Globus pallidus (tissue), 1 donor: ENCODE measurements at regions not wholly inside any gene's neighbourhood (a gene's known extent, or its start where the extent isn't known, plus 50 kb on each side); places are given as distances from the start of the nearest gene placed in this dataset.
"Not testable (repeated sequence)": the region's sequence is repeated elsewhere in the genome, so short reads cannot be mapped to it uniquely, and the experiment has no call there.

ENCODE experiments used
- DNase-seq: peaks from one replicate; pipeline ENCODE4 v3.0.0-alpha.2; 2015; ENCODE audit warnings: low spot score

- DNase-seq = no peak
Observed at GRCh38 chrX:109172091-109172602, 309.7 kb downstream of the GUCY2F start.

DNA sequence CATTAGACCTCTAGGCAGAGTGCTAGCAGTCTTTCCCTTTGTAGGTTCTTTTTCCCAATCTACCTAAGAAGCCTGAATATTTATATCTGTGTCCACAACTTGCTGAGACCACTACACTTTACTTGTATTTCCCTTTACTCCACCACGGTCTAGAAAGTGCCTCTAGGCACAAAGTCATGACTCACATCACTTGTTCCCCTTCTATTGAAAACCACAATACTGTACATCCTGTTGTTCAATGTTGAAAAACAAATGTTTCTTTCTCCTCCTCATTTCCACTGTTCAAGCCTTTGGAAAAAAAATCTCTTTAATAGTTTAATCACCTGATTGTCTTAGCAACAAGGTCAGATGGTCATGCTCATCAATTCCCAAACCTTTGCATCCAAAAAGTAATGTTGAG, 326.7 kb downstream of the GUCY2F start:
- no peak for DNase-seq

DNA sequence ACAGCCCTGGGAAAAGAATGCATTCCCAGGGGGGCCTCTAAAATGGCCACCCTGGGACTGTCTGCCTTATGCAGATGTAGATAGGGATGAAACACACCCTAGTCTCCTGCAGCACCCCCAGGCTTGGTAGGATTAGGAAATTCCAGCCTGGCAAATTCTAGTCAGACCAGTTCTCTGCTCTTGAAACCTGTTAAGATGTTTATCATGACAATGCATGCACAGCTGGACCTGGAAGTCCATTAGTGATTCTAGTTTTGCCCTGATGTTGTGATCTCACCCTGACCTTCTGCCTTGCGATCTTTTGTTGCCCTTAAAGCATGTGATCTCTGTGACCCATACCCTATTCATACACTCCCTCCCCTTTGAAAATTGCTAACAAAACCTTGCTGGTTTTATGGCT, 337.7 kb downstream of the GUCY2F start:
- DNase-seq = not testable (repeated sequence)

DNA sequence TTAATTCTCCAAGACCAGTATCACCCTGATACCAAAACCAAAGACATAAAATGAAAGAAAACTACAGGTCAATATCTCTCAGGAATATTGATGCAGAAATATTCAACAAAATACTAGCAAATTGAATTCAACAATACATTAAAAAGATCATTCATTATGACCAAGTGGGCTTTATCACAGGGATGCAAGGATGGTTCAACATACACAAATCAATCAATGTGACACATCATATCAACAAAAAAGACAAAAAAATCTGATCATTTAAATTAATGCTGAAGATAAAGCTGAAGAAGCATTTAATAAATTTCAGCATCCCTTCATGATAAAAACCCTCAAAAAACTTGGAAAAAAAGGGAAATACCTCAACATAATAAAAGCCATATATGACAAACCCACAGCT, 341.4 kb downstream of the GUCY2F start:
- DNase-seq = no peak

- DNase-seq = no peak
Observed at GRCh38 chrX:109134777-109135176, 347.1 kb downstream of the GUCY2F start.

- no peak for DNase-seq
Observed at GRCh38 chrX:109125304-109125703, 356.6 kb downstream of the GUCY2F start.

GRCh38 chrX:109089359-109089758, 353.0 kb upstream of the IRS4 start:
- no peak for DNase-seq

DNA sequence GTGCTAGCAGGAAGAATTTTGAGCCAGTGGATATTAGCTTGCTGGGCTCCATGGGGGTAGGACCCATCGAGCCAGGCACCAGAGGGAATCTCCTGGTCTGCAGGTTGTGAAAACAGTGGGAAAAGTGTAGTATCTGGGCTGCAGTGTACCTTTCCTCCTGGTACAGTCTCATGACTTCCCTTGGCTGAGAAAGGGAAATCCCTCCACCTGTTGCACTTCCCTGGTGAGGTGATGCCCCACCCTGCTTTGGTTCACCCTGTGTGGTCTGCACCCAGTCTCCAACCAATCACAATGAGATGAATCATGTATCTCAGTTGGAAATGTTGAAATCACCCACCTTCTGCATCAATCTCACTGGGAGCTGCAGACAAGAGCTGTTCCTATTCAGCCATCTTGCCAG, 341.4 kb upstream of the IRS4 start:
- DNase-seq = no peak

GRCh38 chrX:109054181-109054581, 317.8 kb upstream of the IRS4 start:
- peak; percentile 1 for DNase-seq

DNA sequence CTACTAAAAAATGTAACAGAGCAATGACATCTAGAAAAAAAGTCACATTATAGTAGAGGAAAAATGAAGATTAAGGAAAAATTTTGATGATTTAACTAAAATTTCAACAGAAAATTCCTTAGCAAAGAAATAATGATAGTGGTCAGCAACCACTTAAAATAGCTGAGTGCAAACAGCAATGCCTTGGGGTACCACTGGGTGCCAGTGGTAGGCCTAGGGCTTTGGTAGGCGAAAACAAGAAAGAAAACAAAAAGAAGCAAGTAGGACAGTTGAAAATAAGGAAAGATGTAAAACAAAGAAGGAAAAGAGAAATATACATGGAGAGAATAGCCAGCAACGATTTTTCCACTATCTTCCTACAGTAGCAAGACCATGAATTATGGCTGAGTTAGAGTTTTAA, 313.5 kb upstream of the IRS4 start:
- no peak for DNase-seq

DNA sequence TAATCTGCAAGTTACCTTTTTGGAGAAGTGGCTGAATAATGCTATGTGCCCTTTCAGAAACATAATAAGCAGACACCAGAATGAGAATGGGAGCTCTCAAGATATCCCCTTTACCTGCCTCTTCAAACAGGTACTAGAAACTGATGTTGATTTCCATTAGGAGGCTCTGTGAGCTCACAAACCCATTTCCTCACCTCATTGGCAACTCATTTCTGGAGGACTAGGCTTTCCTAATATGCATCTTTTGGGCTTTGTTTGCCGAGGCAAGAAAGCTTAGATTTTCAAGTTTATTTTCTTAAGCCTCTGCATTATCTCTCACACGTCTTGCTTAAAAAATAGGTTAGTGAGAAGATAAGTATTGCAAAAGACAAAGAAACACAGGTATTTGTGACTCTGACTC, 313.1 kb upstream of the IRS4 start:
- no peak for DNase-seq

- no peak for DNase-seq
Observed at GRCh38 chrX:109040057-109040456, 303.7 kb upstream of the IRS4 start.

DNA sequence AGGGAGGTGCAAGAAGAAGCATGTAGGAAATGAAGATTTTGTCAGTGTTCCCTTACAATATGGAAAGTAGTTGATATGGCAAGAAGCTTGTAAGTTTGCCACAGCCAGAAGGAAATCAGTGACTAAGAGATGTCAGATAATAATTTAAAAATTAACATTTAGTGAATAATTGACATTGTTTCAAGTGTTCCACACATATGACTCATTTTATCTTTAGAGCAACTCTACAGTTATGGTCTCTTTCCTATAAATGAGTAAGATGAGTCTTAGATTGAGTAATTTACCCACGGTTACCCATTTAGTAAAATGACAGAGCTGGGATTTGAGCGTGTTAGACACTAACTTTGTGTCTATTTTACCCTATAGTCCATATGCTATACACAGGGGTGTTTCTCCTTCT, 300.3 kb upstream of the IRS4 start:
- DNase-seq = no peak

- no peak for DNase-seq
Observed at GRCh38 chrX:108993909-108994308, 257.5 kb upstream of the IRS4 start.

- DNase-seq = not testable (repeated sequence)
Observed at GRCh38 chrX:108972899-108973298, 236.5 kb upstream of the IRS4 start.

DNA sequence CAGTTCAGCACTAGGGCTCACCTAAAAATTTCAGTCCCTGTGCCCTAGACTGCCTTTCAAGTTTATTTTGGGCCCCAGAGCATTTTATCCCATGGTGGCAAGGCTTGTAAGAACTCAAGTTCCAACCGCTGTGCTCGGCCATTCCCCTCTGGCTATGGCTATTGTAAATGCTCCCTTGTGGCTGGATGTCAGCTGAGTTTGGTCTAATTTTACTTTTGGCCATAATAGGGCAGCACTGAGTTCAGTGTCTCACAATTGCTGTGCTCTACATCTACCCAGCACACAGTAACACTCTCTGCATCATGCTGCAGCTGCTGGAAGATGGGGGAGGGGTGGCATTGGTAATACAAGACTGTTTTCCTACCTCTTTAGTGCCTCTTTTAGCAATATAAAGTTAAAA, 210.8 kb upstream of the IRS4 start:
- DNase-seq = no peak

DNA sequence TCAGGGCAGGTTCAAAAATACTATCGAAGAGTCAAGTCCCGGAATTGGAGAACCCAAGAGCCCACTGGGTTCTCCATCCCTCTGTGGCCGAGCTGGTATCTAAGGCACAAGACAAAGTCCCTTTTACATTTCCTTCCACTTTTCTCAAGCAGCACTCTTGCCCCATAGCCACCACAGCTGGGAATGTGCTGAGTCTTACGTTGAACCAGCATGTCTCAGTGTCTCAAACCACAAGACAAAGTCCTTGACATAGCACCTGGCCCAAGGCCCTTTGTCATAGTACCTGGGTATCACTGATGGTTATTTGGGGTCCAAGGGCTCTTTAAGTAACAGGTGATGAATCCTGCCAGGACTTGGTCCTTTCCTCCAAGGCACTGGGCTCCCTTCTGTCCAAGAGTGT, 210.2 kb upstream of the IRS4 start:
- no peak for DNase-seq

GRCh38 chrX:108945883-108946523, 209.6 kb upstream of the IRS4 start:
- DNase-seq = no peak

- DNase-seq = no peak
Observed at GRCh38 chrX:108914791-108915190, 178.4 kb upstream of the IRS4 start.

DNA sequence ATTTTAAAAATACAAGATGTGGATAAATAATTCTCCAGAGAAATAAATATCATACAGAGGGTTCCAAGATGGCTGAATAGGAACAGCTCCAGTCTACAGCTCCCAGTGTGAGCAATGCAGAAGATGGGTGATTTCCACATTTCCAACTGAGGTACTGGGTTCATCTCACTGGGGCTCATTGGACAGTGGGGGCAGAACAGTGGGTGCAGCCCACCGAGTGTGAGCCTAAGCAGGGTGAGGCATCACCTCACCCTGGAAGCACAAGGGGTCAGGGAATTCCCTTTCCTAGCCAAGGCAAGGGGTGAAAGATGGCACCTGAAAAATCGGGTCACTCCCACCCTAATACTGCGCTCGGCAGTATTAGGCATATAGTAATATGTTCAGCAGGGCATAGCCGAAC, 167.5 kb upstream of the IRS4 start:
- not testable (repeated sequence) for DNase-seq

GRCh38 chrX:108900333-108900732, 164.0 kb upstream of the IRS4 start:
- DNase-seq = no peak

DNA sequence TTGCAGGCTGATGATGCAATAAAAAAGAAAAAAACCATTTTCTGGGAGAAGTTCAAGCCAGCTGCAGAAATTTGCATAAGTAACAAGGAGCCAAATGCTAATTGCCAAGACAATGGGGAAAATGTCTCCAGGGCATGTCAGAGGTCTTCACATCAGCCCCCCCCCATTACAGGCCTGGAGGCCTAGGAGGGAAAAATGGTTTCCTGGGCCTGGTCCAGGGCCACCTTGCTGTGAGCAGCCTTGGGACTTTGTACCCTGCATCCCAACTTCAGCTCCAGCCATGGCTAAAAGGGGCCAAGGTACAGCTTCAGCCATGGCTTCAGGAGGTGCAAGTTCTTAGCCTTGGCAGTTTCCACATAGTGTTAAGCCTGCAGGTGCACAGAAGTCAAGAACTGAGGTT, 160.0 kb upstream of the IRS4 start:
- DNase-seq = not testable (repeated sequence)

GRCh38 chrX:108892501-108892900, 156.1 kb upstream of the IRS4 start:
- no peak for DNase-seq

- DNase-seq = no peak
Observed at GRCh38 chrX:108875548-108875947, 139.2 kb upstream of the IRS4 start.
